H9 (cell line): ENCODE measurements at regions not wholly inside any gene's neighbourhood (a gene's known extent, or its start where the extent isn't known, plus 50 kb on each side); places are given as distances from the start of the nearest gene placed in this dataset.

Source experiments
- DNase-seq: peaks from one replicate; pipeline ENCODE4 v3.0.0-alpha.2; 2017
- H2AFZ ChIP-seq: one replicate; pipeline ENCODE4 v1.6.1; 2013; ENCODE audit warnings: mild to moderate bottlenecking, low read length, control low read depth, moderate library complexity
- H2AK5ac ChIP-seq: 2 replicates; pipeline ENCODE4 v1.6.1; 2013; ENCODE audit warnings: low read length, control low read depth, mixed read lengths; ENCODE audit not compliant: insufficient read length
- H2BK120ac ChIP-seq: one replicate; pipeline ENCODE4 v1.6.1; 2013; ENCODE audit warnings: low read depth, mild to moderate bottlenecking, low read length, control low read depth, inconsistent platforms; ENCODE audit not compliant: poor library complexity, severe bottlenecking
- H2BK12ac ChIP-seq: 2 replicates; pipeline ENCODE4 v1.6.1; 2013; ENCODE audit warnings: low read length, control low read depth, mixed read lengths, low read depth; ENCODE audit not compliant: insufficient read length
- H2BK15ac ChIP-seq: 2 replicates; pipeline ENCODE4 v1.6.1; 2013; ENCODE audit warnings: low read depth, low read length, control low read depth
- H2BK20ac ChIP-seq: one replicate; pipeline ENCODE4 v1.6.1; 2013; ENCODE audit warnings: low read depth, mild to moderate bottlenecking, low read length, control low read depth, inconsistent platforms; ENCODE audit not compliant: poor library complexity, severe bottlenecking
- H2BK5ac ChIP-seq: 2 replicates; pipeline ENCODE4 v1.6.1; 2013; ENCODE audit warnings: low read length, control low read depth, mixed read lengths; ENCODE audit not compliant: insufficient read length
- H3K14ac ChIP-seq: 2 replicates; pipeline ENCODE4 v1.6.1; 2013; ENCODE audit warnings: low read length, control low read depth; ENCODE audit not compliant: insufficient read depth
- H3K18ac ChIP-seq: 2 replicates; pipeline ENCODE4 v1.6.1; 2013; ENCODE audit warnings: low read depth, mild to moderate bottlenecking, mixed read lengths, low read length, control low read depth; ENCODE audit not compliant: insufficient read length
- H3K23ac ChIP-seq: 2 replicates; pipeline ENCODE4 v1.6.1; 2013; ENCODE audit warnings: low read length, control low read depth, mixed read lengths, low read depth; ENCODE audit not compliant: insufficient read length
- H3K23me2 ChIP-seq: 2 replicates; pipeline ENCODE4 v1.6.1; 2013; ENCODE audit warnings: low read depth, mild to moderate bottlenecking, mixed read lengths, low read length, control low read depth; ENCODE audit not compliant: insufficient read length, poor library complexity, severe bottlenecking
- H3K27ac ChIP-seq: 2 replicates; pipeline ENCODE4 v1.5.1; 2013; ENCODE audit warnings: low read length, control low read depth, mixed read lengths, low read depth; ENCODE audit not compliant: insufficient read length
- H3K27me3 ChIP-seq: 2 replicates; pipeline ENCODE4 v1.6.1; 2013; ENCODE audit warnings: low read length, control low read depth, inconsistent platforms; ENCODE audit not compliant: insufficient read depth
- H3K4ac ChIP-seq: 2 replicates; pipeline ENCODE4 v1.6.1; 2013; ENCODE audit warnings: low read depth, mild to moderate bottlenecking, control low read depth, inconsistent platforms, low read length, moderate library complexity
- H3K4me1 ChIP-seq: 2 replicates; pipeline ENCODE4 v1.6.1; 2013; ENCODE audit warnings: low read length, control low read depth, inconsistent platforms; ENCODE audit not compliant: insufficient read depth
- H3K4me2 ChIP-seq: 2 replicates; pipeline ENCODE4 v1.6.1; 2013; ENCODE audit warnings: low read length, control low read depth, mixed read lengths; ENCODE audit not compliant: insufficient read length, insufficient read depth
- H3K56ac ChIP-seq: 2 replicates; pipeline ENCODE4 v1.6.1; 2013; ENCODE audit warnings: low read depth, mild to moderate bottlenecking, mixed read lengths, low read length, control low read depth; ENCODE audit not compliant: insufficient read length
- H3K79me1 ChIP-seq: 2 replicates; pipeline ENCODE4 v1.6.1; 2013; ENCODE audit warnings: low read depth, mild to moderate bottlenecking, moderate library complexity, low read length, control low read depth, inconsistent platforms; ENCODE audit not compliant: insufficient read depth, poor library complexity, severe bottlenecking
- H3K79me2 ChIP-seq: 2 replicates; pipeline ENCODE4 v1.6.1; 2013; ENCODE audit warnings: low read length, control low read depth, inconsistent platforms; ENCODE audit not compliant: insufficient read depth
- H3K9ac ChIP-seq: 2 replicates; pipeline ENCODE4 v1.6.1; 2013; ENCODE audit warnings: low read length, control low read depth, mixed read lengths; ENCODE audit not compliant: insufficient read length; ENCODE audit errors: extremely low read depth
- H3K9me3 ChIP-seq: one replicate; pipeline ENCODE4 v1.6.1; 2013; ENCODE audit warnings: low read depth, low read length, inconsistent platforms; ENCODE audit not compliant: control insufficient read depth
- H3T11ph ChIP-seq: one replicate; pipeline ENCODE4 v1.6.1; 2013; ENCODE audit warnings: mild to moderate bottlenecking, low read length, control low read depth, inconsistent platforms
- H4K20me1 ChIP-seq: one replicate; pipeline ENCODE4 v1.6.1; 2013; ENCODE audit not compliant: control insufficient read depth, insufficient read length, insufficient read depth
- H4K5ac ChIP-seq: 2 replicates; pipeline ENCODE4 v1.6.1; 2013; ENCODE audit warnings: low read depth, mild to moderate bottlenecking, mixed read lengths, low read length, control low read depth; ENCODE audit not compliant: insufficient read length
- H4K8ac ChIP-seq: replicated peaks from 2 replicates; pipeline ENCODE4 v1.6.1; 2013; ENCODE audit warnings: low read length, control low read depth, mixed read lengths, low read depth; ENCODE audit not compliant: insufficient read length
- H4K91ac ChIP-seq: 2 replicates; pipeline ENCODE4 v1.6.1; 2013; ENCODE audit warnings: low read depth, mild to moderate bottlenecking, moderate library complexity, mixed read lengths, low read length, control low read depth; ENCODE audit not compliant: insufficient read length
- H3K27ac Mint-ChIP-seq, 3 experiments: 2 replicates in 2 of 3; 3 replicates in 1 of 3; pipeline ENCODE4 v1.8.0; 2020 to 2021; ENCODE audit warnings: mixed read lengths in 3 of 3, mild to moderate bottlenecking in 1 of 3, moderate library complexity in 1 of 3
- H3K27me3 Mint-ChIP-seq: 2 replicates; pipeline ENCODE4 v1.8.0; 2021; ENCODE audit warnings: low read depth, mild to moderate bottlenecking, moderate library complexity, mixed read lengths
- H3K36me3 Mint-ChIP-seq, 3 experiments: 2 replicates in 2 of 3; 3 replicates in 1 of 3; pipeline ENCODE4 v1.8.0; 2020 to 2021; ENCODE audit warnings: low read depth in 3 of 3, mixed read lengths in 3 of 3; ENCODE audit not compliant: insufficient read depth in 1 of 3
- H3K4me1 Mint-ChIP-seq, 2 experiments: 2 replicates each; pipeline ENCODE4 v1.8.0; 2020; ENCODE audit warnings: mixed read lengths in 2 of 2
- H3K4me3 Mint-ChIP-seq, 2 experiments: 2 replicates in 1 of 2; 3 replicates in 1 of 2; pipeline ENCODE4 v1.8.0; 2020 to 2021; ENCODE audit warnings: mild to moderate bottlenecking in 2 of 2, mixed read lengths in 2 of 2, moderate library complexity in 1 of 2
- H3K9me3 Mint-ChIP-seq, 2 experiments: 2 replicates in 1 of 2; 3 replicates in 1 of 2; pipeline ENCODE4 v1.8.0; 2020; ENCODE audit warnings: mild to moderate bottlenecking in 2 of 2, mixed read lengths in 2 of 2, moderate library complexity in 1 of 2
- WGBS: extraction: QIAGEN DNeasy Blood & Tissue Kit; methylation state at CpG from one replicate; pipeline ENCODE4 v1.1.7; 2013; ENCODE audit warnings: missing lambda C conversion rate, low lambda C conversion rate, mixed read lengths; ENCODE audit not compliant: insufficient read length; ENCODE audit errors: extremely low coverage; 5-methylcytosine and 5-hydroxymethylcytosine counted together
- TF ChIP-seq, protein P1 (sequence below): fragments of 200-600 bp; sonication (generic); conservative IDR thresholded peaks from 3 replicates; pipeline ENCODE4 v1.8.0; 2021; ENCODE audit warnings: antibody characterized with exemption, mild to moderate bottlenecking

DNA sequence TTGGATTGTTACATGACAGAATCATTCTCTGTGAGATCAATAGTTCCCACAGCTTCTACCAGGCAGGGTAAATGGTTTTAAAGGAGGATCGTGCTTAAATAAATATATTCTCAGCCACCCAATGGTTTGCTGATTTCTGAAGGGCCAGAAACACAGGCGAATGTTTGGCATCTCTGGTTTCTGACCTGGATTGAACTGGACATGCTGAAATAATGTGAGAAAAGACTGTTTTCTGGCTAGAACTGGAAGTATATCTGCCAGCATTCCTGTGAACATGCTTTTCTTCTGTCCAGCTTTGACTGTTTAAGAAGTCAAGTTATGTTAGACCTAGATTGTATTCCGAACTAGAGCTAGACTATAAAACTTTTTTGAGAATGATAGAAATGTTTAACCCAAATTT is 77.1 kb upstream of the COL3A1 start:
- Histone ChIP-seq H2BK15ac (no peak overlapping the region), H3K9ac (no peak overlapping the region), H3K23ac (no peak overlapping the region), H2BK5ac (no peak overlapping the region), H3K56ac (no peak overlapping the region), H3K27me3 (no peaks in the 10 kb centered on the region), H3K27ac (no peak overlapping the region), H2BK12ac (no peak overlapping the region), H3K4ac (no peak overlapping the region), H4K5ac (no peak overlapping the region), H3K23me2 (no peaks in the 10 kb centered on the region), H4K8ac (no peak overlapping the region), H3K79me1 (no peaks in the 10 kb centered on the region), H4K91ac (no peak overlapping the region), H3T11ph (no peak overlapping the region), H3K4me1 (no peaks in the 10 kb centered on the region), H3K79me2 (no peaks in the 10 kb centered on the region; the same call in 1 of the 2 replicates), H3K14ac (no peak overlapping the region), H2AFZ (no peak overlapping the region), H3K18ac (no peak overlapping the region), H2AK5ac (no peak overlapping the region), H2BK120ac (no peak overlapping the region), H4K20me1 (no peaks in the 10 kb centered on the region), H3K4me2 (no peak overlapping the region), H2BK20ac (no peak overlapping the region), H3K9me3 (no peaks in the 10 kb centered on the region)
- no peaks in the 10 kb centered on the region for H3K27me3 Mint-ChIP-seq
- H3K9me3 Mint-ChIP-seq: no peaks in the 10 kb centered on the region
- no peak overlapping the region for H3K4me3 Mint-ChIP-seq
- TF ChIP-seq, protein P1, sequence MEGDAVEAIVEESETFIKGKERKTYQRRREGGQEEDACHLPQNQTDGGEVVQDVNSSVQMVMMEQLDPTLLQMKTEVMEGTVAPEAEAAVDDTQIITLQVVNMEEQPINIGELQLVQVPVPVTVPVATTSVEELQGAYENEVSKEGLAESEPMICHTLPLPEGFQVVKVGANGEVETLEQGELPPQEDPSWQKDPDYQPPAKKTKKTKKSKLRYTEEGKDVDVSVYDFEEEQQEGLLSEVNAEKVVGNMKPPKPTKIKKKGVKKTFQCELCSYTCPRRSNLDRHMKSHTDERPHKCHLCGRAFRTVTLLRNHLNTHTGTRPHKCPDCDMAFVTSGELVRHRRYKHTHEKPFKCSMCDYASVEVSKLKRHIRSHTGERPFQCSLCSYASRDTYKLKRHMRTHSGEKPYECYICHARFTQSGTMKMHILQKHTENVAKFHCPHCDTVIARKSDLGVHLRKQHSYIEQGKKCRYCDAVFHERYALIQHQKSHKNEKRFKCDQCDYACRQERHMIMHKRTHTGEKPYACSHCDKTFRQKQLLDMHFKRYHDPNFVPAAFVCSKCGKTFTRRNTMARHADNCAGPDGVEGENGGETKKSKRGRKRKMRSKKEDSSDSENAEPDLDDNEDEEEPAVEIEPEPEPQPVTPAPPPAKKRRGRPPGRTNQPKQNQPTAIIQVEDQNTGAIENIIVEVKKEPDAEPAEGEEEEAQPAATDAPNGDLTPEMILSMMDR: no peak
- no CpG with 5 or more reads among the region's 3 CpGs for WGBS
- no peak for DNase-seq
- no peaks in the 10 kb centered on the region for H3K36me3 Mint-ChIP-seq
- H3K4me1 Mint-ChIP-seq: no peaks in the 10 kb centered on the region
- no peak overlapping the region for H3K27ac Mint-ChIP-seq
